ENCODE measurements at regions not wholly inside any gene's neighbourhood (a gene's known extent, or its start where the extent isn't known, plus 50 kb on each side); places are given as distances from the start of the nearest gene placed in this dataset.

DNA sequence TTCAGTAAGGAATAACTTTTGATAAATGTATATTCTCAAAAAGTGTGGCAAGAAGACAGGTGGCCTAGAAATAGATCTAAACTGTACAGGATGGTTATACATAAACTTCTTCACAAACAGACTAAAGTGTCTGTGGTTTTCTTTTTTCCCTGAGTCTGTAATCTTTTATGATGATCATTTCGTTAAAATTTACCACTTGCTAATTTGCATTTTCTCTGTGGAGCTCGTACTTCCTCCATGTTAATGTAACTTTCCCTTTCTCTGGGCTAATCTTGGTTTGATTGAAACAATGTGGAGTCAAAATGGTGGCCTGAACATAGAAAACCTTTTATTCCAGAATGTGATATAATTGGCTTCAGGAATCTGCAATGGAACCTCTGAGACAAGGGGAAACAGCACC, 166.2 kb downstream of the FTCDNL1 start:
- POLR2A ChIA-PET: no interaction called here
- TF ChIP-seq, protein P1, sequence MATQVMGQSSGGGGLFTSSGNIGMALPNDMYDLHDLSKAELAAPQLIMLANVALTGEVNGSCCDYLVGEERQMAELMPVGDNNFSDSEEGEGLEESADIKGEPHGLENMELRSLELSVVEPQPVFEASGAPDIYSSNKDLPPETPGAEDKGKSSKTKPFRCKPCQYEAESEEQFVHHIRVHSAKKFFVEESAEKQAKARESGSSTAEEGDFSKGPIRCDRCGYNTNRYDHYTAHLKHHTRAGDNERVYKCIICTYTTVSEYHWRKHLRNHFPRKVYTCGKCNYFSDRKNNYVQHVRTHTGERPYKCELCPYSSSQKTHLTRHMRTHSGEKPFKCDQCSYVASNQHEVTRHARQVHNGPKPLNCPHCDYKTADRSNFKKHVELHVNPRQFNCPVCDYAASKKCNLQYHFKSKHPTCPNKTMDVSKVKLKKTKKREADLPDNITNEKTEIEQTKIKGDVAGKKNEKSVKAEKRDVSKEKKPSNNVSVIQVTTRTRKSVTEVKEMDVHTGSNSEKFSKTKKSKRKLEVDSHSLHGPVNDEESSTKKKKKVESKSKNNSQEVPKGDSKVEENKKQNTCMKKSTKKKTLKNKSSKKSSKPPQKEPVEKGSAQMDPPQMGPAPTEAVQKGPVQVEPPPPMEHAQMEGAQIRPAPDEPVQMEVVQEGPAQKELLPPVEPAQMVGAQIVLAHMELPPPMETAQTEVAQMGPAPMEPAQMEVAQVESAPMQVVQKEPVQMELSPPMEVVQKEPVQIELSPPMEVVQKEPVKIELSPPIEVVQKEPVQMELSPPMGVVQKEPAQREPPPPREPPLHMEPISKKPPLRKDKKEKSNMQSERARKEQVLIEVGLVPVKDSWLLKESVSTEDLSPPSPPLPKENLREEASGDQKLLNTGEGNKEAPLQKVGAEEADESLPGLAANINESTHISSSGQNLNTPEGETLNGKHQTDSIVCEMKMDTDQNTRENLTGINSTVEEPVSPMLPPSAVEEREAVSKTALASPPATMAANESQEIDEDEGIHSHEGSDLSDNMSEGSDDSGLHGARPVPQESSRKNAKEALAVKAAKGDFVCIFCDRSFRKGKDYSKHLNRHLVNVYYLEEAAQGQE (IDR thresholded peaks at IDR 0.05): no peak
- TF ChIP-seq NPAS2 (CRISPR knock-in tag; IDR thresholded peaks at IDR 0.05; ENCODE audit: borderline replicate concordance) (no peak), POLR2AphosphoS2 (conservative IDR thresholded peaks at IDR 0.05; ENCODE audit: low read length) (no peak), POLR2A (IDR thresholded peaks at IDR 0.05; ENCODE audit: low read length) (no peak), CBX8 (IDR thresholded peaks at IDR 0.05) (no peak), RCOR1 (IDR thresholded peaks at IDR 0.05; ENCODE audit: low read depth, low read length) (no peak)
- TF ChIP-seq, protein P2, sequence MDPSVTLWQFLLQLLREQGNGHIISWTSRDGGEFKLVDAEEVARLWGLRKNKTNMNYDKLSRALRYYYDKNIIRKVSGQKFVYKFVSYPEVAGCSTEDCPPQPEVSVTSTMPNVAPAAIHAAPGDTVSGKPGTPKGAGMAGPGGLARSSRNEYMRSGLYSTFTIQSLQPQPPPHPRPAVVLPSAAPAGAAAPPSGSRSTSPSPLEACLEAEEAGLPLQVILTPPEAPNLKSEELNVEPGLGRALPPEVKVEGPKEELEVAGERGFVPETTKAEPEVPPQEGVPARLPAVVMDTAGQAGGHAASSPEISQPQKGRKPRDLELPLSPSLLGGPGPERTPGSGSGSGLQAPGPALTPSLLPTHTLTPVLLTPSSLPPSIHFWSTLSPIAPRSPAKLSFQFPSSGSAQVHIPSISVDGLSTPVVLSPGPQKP (IDR thresholded peaks at IDR 0.05; ENCODE audit: low read depth, low read length): no peak
- Histone ChIP-seq H3K27ac (no peak overlapping the region), H3K9me3 (no peaks in the 10 kb centered on the region), H3K4me1 (no peaks in the 10 kb centered on the region), H3K4me3 (no peak overlapping the region), H3K4me2 (no peak overlapping the region)
- DNase-seq (ENCODE audit: low read depth in 1 of 2, low spot score in 1 of 2) (no peak), FAIRE-seq (no peak), ATAC-seq (no peak)
- 21% methylated on average over 2 of the region's 2 CpGs for WGBS (ENCODE audit: missing lambda C conversion rate)
- CTCF ChIA-PET: interaction anchor here (0.7 kb wide), 1 partner anchor 1192 kb away, joined by 3 read pairs; no protein-coding TSS in a partner anchor

DNA sequence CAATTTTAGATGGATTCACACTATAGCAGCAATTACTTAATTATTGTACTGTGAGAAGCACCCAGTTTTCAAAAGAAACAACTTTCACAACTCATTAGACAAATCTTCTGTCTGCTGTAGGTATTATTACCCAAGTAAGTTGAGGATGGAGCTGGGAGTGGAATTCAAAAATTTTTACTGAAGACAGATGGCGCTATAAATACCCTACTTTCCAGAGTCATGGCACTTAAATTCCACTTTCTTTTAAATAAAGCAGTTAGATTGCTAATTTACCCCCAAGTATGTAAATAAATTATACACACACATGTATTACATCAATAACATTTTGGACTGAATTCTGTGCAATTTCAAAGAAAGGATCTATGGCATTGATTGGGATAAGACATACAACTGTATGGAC, 166.8 kb downstream of the FTCDNL1 start:
- ChIA-PET CTCF (no interaction called here), POLR2A (no interaction called here)
- ATAC-seq (no peak), DNase-seq (ENCODE audit: low read depth in 1 of 2, low spot score in 1 of 2) (no peak), FAIRE-seq (no peak)
- TF ChIP-seq CEBPB (IDR thresholded peaks at IDR 0.05): no peak
- no peak for TF ChIP-seq HOXA7 (CRISPR knock-in tag; IDR thresholded peaks at IDR 0.05)
- no peak for TF ChIP-seq ZFP36 (IDR thresholded peaks at IDR 0.05; ENCODE audit: borderline replicate concordance, partially characterized antibody)
- no peak for TF ChIP-seq MAZ (IDR thresholded peaks at IDR 0.05; ENCODE audit: borderline replicate concordance, low read depth, low read length)
- no peak for TF ChIP-seq NPAS2 (CRISPR knock-in tag; IDR thresholded peaks at IDR 0.05; ENCODE audit: borderline replicate concordance)
- TF ChIP-seq TP53 (CRISPR knock-in tag; IDR thresholded peaks at IDR 0.05): no peak
- TF ChIP-seq POLR2AphosphoS2 (conservative IDR thresholded peaks at IDR 0.05; ENCODE audit: low read length): no peak
- TF ChIP-seq, protein P3, sequence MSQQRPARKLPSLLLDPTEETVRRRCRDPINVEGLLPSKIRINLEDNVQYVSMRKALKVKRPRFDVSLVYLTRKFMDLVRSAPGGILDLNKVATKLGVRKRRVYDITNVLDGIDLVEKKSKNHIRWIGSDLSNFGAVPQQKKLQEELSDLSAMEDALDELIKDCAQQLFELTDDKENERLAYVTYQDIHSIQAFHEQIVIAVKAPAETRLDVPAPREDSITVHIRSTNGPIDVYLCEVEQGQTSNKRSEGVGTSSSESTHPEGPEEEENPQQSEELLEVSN (IDR thresholded peaks at IDR 0.05; ENCODE audit: borderline replicate concordance, low read depth): no peak
- no peak for TF ChIP-seq HOXB5 (CRISPR knock-in tag; IDR thresholded peaks at IDR 0.05)
- TF ChIP-seq HEYL (CRISPR knock-in tag; IDR thresholded peaks at IDR 0.05): no peak
- TF ChIP-seq RARB (CRISPR knock-in tag; IDR thresholded peaks at IDR 0.05): no peak
- H3K4me3 ChIP-seq: no peak overlapping the region
- H3K4me1 ChIP-seq: no peaks in the 10 kb centered on the region
- no peaks in the 10 kb centered on the region for H3K9me3 ChIP-seq
- H3K27ac ChIP-seq: no peak overlapping the region
- H3K4me2 ChIP-seq: no peak overlapping the region
- WGBS (ENCODE audit: missing lambda C conversion rate): 33% methylated on average over 1 of the region's 1 CpG

DNA sequence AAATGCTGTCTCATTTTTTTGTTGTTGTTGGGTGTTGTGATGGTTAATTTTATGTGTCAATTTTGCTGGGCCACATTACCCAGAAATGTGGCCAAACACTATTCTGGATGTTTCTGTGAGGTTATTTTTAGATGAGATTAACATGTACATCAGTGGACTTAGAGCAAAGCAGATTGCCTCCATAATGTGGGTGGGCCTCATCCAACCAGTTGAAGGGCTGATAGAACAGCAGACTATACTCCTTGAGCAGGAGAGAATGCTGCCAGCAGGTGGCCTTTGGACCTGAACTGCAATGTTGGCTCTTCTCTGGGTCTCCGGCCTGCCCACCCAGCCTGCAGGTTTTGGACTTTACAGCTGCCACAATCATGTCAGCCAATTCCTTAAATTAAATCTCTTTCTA, 169.0 kb downstream of the FTCDNL1 start:
- no peak overlapping the region for H3K27ac ChIP-seq
- no peak for FAIRE-seq
- no peak for ATAC-seq
- DNase-seq (ENCODE audit: low read depth in 1 of 2, low spot score in 1 of 2): no peak
- 47% methylated on average over 1 of the region's 1 CpG for WGBS (ENCODE audit: missing lambda C conversion rate)
- no peak for TF ChIP-seq RAD21 (conservative IDR thresholded peaks at IDR 0.05 in 1 of 2, IDR thresholded peaks at IDR 0.05 in 1 of 2)
- TF ChIP-seq HOXB13 (CRISPR knock-in tag; IDR thresholded peaks at IDR 0.05; ENCODE audit: low read depth): no peak
- no peak for TF ChIP-seq ZSCAN20 (CRISPR knock-in tag; IDR thresholded peaks at IDR 0.05)
- TF ChIP-seq NR3C1 (IDR thresholded peaks at IDR 0.05): no peak
- no peak for TF ChIP-seq CHD4 (IDR thresholded peaks at IDR 0.05; ENCODE audit: borderline replicate concordance)
- TF ChIP-seq SREBF2 (IDR thresholded peaks at IDR 0.05): no peak
- no peak for TF ChIP-seq RNF2 (IDR thresholded peaks at IDR 0.05; ENCODE audit: borderline replicate concordance, low read depth)
- TF ChIP-seq HDAC2 (IDR thresholded peaks at IDR 0.05): no peak
- TF ChIP-seq KDM1A (IDR thresholded peaks at IDR 0.05; ENCODE audit: low read depth): no peak
- no peak for TF ChIP-seq FOXS1 (CRISPR knock-in tag; IDR thresholded peaks at IDR 0.05)
- TF ChIP-seq, protein P4, sequence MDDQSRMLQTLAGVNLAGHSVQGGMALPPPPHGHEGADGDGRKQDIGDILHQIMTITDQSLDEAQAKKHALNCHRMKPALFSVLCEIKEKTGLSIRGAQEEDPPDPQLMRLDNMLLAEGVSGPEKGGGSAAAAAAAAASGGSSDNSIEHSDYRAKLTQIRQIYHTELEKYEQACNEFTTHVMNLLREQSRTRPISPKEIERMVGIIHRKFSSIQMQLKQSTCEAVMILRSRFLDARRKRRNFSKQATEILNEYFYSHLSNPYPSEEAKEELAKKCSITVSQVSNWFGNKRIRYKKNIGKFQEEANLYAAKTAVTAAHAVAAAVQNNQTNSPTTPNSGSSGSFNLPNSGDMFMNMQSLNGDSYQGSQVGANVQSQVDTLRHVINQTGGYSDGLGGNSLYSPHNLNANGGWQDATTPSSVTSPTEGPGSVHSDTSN (IDR thresholded peaks at IDR 0.05): no peak
- TF ChIP-seq PHF8 (IDR thresholded peaks at IDR 0.05; ENCODE audit: borderline replicate concordance, low read depth): no peak
- TF ChIP-seq, protein P5, sequence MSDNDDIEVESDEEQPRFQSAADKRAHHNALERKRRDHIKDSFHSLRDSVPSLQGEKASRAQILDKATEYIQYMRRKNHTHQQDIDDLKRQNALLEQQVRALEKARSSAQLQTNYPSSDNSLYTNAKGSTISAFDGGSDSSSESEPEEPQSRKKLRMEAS (IDR thresholded peaks at IDR 0.05): no peak
- no peak for TF ChIP-seq CEBPB (IDR thresholded peaks at IDR 0.05)
- TF ChIP-seq RCOR1 (IDR thresholded peaks at IDR 0.05; ENCODE audit: low read depth, low read length): no peak
- POLR2A ChIA-PET: no interaction called here
- no peaks in the 10 kb centered on the region for H3K9me3 ChIP-seq
- H3K4me1 ChIP-seq: peaks cover 7% of the 10 kb centered on the region; the same call in 2 of the 3 replicates
- no peak overlapping the region for H3K4me2 ChIP-seq
- no peak overlapping the region for H3K4me3 ChIP-seq
- CTCF ChIA-PET: no interaction called here

All from A549 (cell line).